ENCODE measurements at regions not wholly inside any gene's neighbourhood (a gene's known extent, or its start where the extent isn't known, plus 50 kb on each side); places are given as distances from the start of the nearest gene placed in this dataset.
A peak's percentile ranks its signal among the peaks of the same experiment; 100 is the strongest.

GRCh38 chr9:82167296-82167695 lies 178.7 kb downstream of the SPATA31D1 start:
- Histone ChIP-seq H3K4me2 (ENCODE audit: extremely low read depth, insufficient read depth, low read length) (no peak overlapping the region), H3K9ac (ENCODE audit: insufficient read depth, low read length) (no peak overlapping the region)

GRCh38 chr9:82168585-82168984 lies 180.0 kb downstream of the SPATA31D1 start:
- H2AFZ ChIP-seq (ENCODE audit: low read length) = no peak overlapping the region
- H3K4me1 ChIP-seq (ENCODE audit: control insufficient read depth, extremely low read depth, insufficient read depth, low read length) = no peaks in the 10 kb centered on the region
- H3K9me3 ChIP-seq (ENCODE audit: control insufficient read depth, insufficient read depth, low read depth, low read length) = no peaks in the 10 kb centered on the region
- H3K36me3 ChIP-seq (ENCODE audit: control insufficient read depth, insufficient read depth, low read length) = no peaks in the 10 kb centered on the region
- H3K27ac ChIP-seq (ENCODE audit: insufficient read depth, low read length) = no peak overlapping the region
- no peaks in the 10 kb centered on the region for H3K79me2 ChIP-seq (ENCODE audit: control insufficient read depth, insufficient read depth, low read length)
- no peak overlapping the region for H3K4me2 ChIP-seq (ENCODE audit: extremely low read depth, insufficient read depth, low read length)
- TF ChIP-seq EZH2 (IDR thresholded peaks at IDR 0.05; ENCODE audit: low read length, missing control alignments) = no peak
- no peak for TF ChIP-seq CTCF (conservative IDR thresholded peaks at IDR 0.05 in 1 of 2, IDR thresholded peaks at IDR 0.05 in 1 of 2; ENCODE audit: low read depth in 1 of 2, low read length in 2 of 2)
- no peaks in the 10 kb centered on the region for H3K27me3 ChIP-seq (ENCODE audit: control insufficient read depth, insufficient read depth, low read length)
- no peak overlapping the region for H3K4me3 ChIP-seq (replicated peaks in 1 of 4; ENCODE audit: control extremely low read depth in 1 of 4, insufficient read depth in 1 of 4, low read depth in 3 of 4, low read length in 4 of 4)
- H3K9ac ChIP-seq (ENCODE audit: insufficient read depth, low read length) = no peak overlapping the region
- DNase-seq (ENCODE audit: low read depth in 2 of 2) = peak; percentile 3 to 73
- H4K20me1 ChIP-seq (ENCODE audit: control insufficient read depth, extremely low read depth, insufficient read depth, low read length) = no peaks in the 10 kb centered on the region

More at GRCh38 chr9:82167296-82167695, 178.7 kb downstream of the SPATA31D1 start:
- DNase-seq (ENCODE audit: low read depth in 2 of 2) = no peak
- Histone ChIP-seq H2AFZ (ENCODE audit: low read length) (no peak overlapping the region), H3K27me3 (ENCODE audit: control insufficient read depth, insufficient read depth, low read length) (no peaks in the 10 kb centered on the region), H3K9me3 (ENCODE audit: control insufficient read depth, insufficient read depth, low read depth, low read length) (no peaks in the 10 kb centered on the region), H3K4me1 (ENCODE audit: control insufficient read depth, extremely low read depth, insufficient read depth, low read length) (no peaks in the 10 kb centered on the region), H3K36me3 (ENCODE audit: control insufficient read depth, insufficient read depth, low read length) (no peaks in the 10 kb centered on the region), H3K4me3 (replicated peaks in 1 of 4; ENCODE audit: control extremely low read depth in 1 of 4, insufficient read depth in 1 of 4, low read depth in 3 of 4, low read length in 4 of 4) (no peak overlapping the region), H4K20me1 (ENCODE audit: control insufficient read depth, extremely low read depth, insufficient read depth, low read length) (no peaks in the 10 kb centered on the region), H3K27ac (ENCODE audit: insufficient read depth, low read length) (no peak overlapping the region), H3K79me2 (ENCODE audit: control insufficient read depth, insufficient read depth, low read length) (no peaks in the 10 kb centered on the region)
- TF ChIP-seq CTCF (conservative IDR thresholded peaks at IDR 0.05 in 1 of 2, IDR thresholded peaks at IDR 0.05 in 1 of 2; ENCODE audit: low read depth in 1 of 2, low read length in 2 of 2) = no peak
- no peak for TF ChIP-seq EZH2 (IDR thresholded peaks at IDR 0.05; ENCODE audit: low read length, missing control alignments)

GRCh38 chr9:82170866-82171265 lies 182.3 kb downstream of the SPATA31D1 start:
- Histone ChIP-seq H3K9me3 (ENCODE audit: control insufficient read depth, insufficient read depth, low read depth, low read length) (no peaks in the 10 kb centered on the region), H3K36me3 (ENCODE audit: control insufficient read depth, insufficient read depth, low read length) (no peaks in the 10 kb centered on the region), H3K79me2 (ENCODE audit: control insufficient read depth, insufficient read depth, low read length) (no peaks in the 10 kb centered on the region), H3K27ac (ENCODE audit: insufficient read depth, low read length) (no peak overlapping the region), H2AFZ (ENCODE audit: low read length) (no peak overlapping the region), H3K4me2 (ENCODE audit: extremely low read depth, insufficient read depth, low read length) (no peak overlapping the region), H3K9ac (ENCODE audit: insufficient read depth, low read length) (no peak overlapping the region), H3K4me3 (replicated peaks in 1 of 4; ENCODE audit: control extremely low read depth in 1 of 4, insufficient read depth in 1 of 4, low read depth in 3 of 4, low read length in 4 of 4) (no peak overlapping the region), H3K27me3 (ENCODE audit: control insufficient read depth, insufficient read depth, low read length) (no peaks in the 10 kb centered on the region), H4K20me1 (ENCODE audit: control insufficient read depth, extremely low read depth, insufficient read depth, low read length) (no peaks in the 10 kb centered on the region), H3K4me1 (ENCODE audit: control insufficient read depth, extremely low read depth, insufficient read depth, low read length) (no peaks in the 10 kb centered on the region)
- no peak for TF ChIP-seq EZH2 (IDR thresholded peaks at IDR 0.05; ENCODE audit: low read length, missing control alignments)
- DNase-seq (ENCODE audit: low read depth in 2 of 2) = peak; percentile 18 to 48
